IMR-90 (cell line): ENCODE measurements at regions not wholly inside any gene's neighbourhood (a gene's known extent, or its start where the extent isn't known, plus 50 kb on each side); places are given as distances from the start of the nearest gene placed in this dataset.
A peak's percentile ranks its signal among the peaks of the same experiment; 100 is the strongest.

Experiments
- ATAC-seq: fragments of 200-7000 bp; cut with Tn5 transposase; 2 replicates; pipeline ENCODE4 v1.9.1; 2020; ENCODE audit warnings: low read depth, mild to moderate bottlenecking, moderate library complexity
- BruUV-seq: library from RNA; stranded (reverse); fragments of 400-500 nt; replicated peaks from 2 replicates; lab custom pipeline; 2021; lab: Mats Ljungman, UMichigan
- CTCF ChIA-PET: fragments of 300-600 bp; formaldehyde crosslinking; extraction: SDS; loops from one replicate; lab custom pipeline; 2021; ENCODE audit warnings: antibody characterized with exemption; lab: Yijun Ruan, JAX
- POLR2A ChIA-PET: fragments of 300-600 bp; sonication (Branson Sonifier 250); formaldehyde crosslinking; loops from one replicate; lab custom pipeline; 2022; ENCODE audit warnings: antibody characterized with exemption; ENCODE audit not compliant: unreplicated experiment; lab: Charles Lee
- DNase-seq: peaks from one replicate; pipeline ENCODE4 v3.0.0; 2013
- H2AFZ ChIP-seq: replicated peaks from 2 replicates; pipeline ENCODE3; 2013; ENCODE audit warnings: low read length, mild to moderate bottlenecking; ENCODE audit not compliant: poor library complexity
- H2AK5ac ChIP-seq: 2 replicates; pipeline ENCODE4 v1.6.1; 2013; ENCODE audit warnings: low read depth, low read length, inconsistent platforms
- H2AK9ac ChIP-seq: replicated peaks from 2 replicates; pipeline ENCODE3; 2013; ENCODE audit warnings: mild to moderate bottlenecking, low read depth, low read length, moderate library complexity; ENCODE audit not compliant: poor library complexity
- H2BK120ac ChIP-seq: 2 replicates; pipeline ENCODE4 v1.6.1; 2013; ENCODE audit warnings: low read depth, low read length, inconsistent platforms
- H2BK15ac ChIP-seq: 3 replicates; pipeline ENCODE4 v1.6.1; 2013; ENCODE audit warnings: low read depth, low read length, inconsistent platforms
- H2BK20ac ChIP-seq: 2 replicates; pipeline ENCODE4 v1.6.1; 2013; ENCODE audit warnings: low read depth, mild to moderate bottlenecking, inconsistent platforms, low read length, moderate library complexity
- H2BK5ac ChIP-seq: 2 replicates; pipeline ENCODE4 v1.6.1; 2013; ENCODE audit warnings: mild to moderate bottlenecking, low read depth, low read length, inconsistent platforms; ENCODE audit not compliant: poor library complexity, severe bottlenecking
- H3K14ac ChIP-seq: replicated peaks from 2 replicates; pipeline ENCODE4 v1.6.1; 2013; ENCODE audit warnings: low read depth, low read length, inconsistent platforms
- H3K18ac ChIP-seq: 2 replicates; pipeline ENCODE4 v1.6.1; 2013; ENCODE audit warnings: low read depth, low read length, control low read depth
- H3K23ac ChIP-seq: 2 replicates; pipeline ENCODE4 v1.6.1; 2013; ENCODE audit warnings: low read depth, low read length, inconsistent platforms
- H3K27ac ChIP-seq: 2 replicates; pipeline ENCODE4 v1.5.1; 2013; ENCODE audit warnings: mild to moderate bottlenecking, control low read depth, low read length; ENCODE audit not compliant: insufficient read depth
- H3K27me3 ChIP-seq: 2 replicates; pipeline ENCODE4 v1.6.1; 2013; ENCODE audit warnings: low read length; ENCODE audit not compliant: control insufficient read depth, insufficient read depth
- H3K36me3 ChIP-seq: 2 replicates; pipeline ENCODE4 v1.6.1; 2013; ENCODE audit warnings: low read length, mixed read lengths; ENCODE audit not compliant: control insufficient read depth, insufficient read depth
- H3K4ac ChIP-seq: 2 replicates; pipeline ENCODE4 v1.6.1; 2013; ENCODE audit warnings: low read depth, low read length, inconsistent platforms
- H3K4me1 ChIP-seq: 2 replicates; pipeline ENCODE4 v1.6.1; 2013; ENCODE audit warnings: low read length, mixed read lengths; ENCODE audit not compliant: control insufficient read depth, insufficient read depth
- H3K4me2 ChIP-seq: 2 replicates; pipeline ENCODE4 v1.6.1; 2013; ENCODE audit warnings: low read depth, mild to moderate bottlenecking, control low read depth, low read length, moderate library complexity
- H3K4me3 ChIP-seq: 2 replicates; pipeline ENCODE4 v1.5.1; 2013; ENCODE audit warnings: low read depth, mild to moderate bottlenecking, control low read depth, low read length, moderate library complexity; ENCODE audit not compliant: insufficient read depth
- H3K56ac ChIP-seq: 2 replicates; pipeline ENCODE4 v1.6.1; 2013; ENCODE audit warnings: low read length, inconsistent platforms; ENCODE audit not compliant: insufficient read depth; ENCODE audit errors: extremely low read depth
- H3K79me1 ChIP-seq, 2 experiments: 2 replicates each; pipeline ENCODE4 v1.6.1; 2013; ENCODE audit warnings: low read length in 2 of 2, inconsistent platforms in 1 of 2, low read depth in 1 of 2
- H3K9ac ChIP-seq: 2 replicates; pipeline ENCODE4 v1.6.1; 2013; ENCODE audit warnings: low read depth, low read length, control low read depth
- H3K9me1 ChIP-seq: 2 replicates; pipeline ENCODE4 v1.6.1; 2013; ENCODE audit warnings: low read length, inconsistent platforms; ENCODE audit not compliant: insufficient read depth
- H3K9me3 ChIP-seq: 2 replicates; pipeline ENCODE4 v1.6.1; 2013; ENCODE audit warnings: low read length; ENCODE audit not compliant: control insufficient read depth, insufficient read depth
- H4K20me1 ChIP-seq: 2 replicates; pipeline ENCODE4 v1.6.1; 2013; ENCODE audit warnings: low read length, inconsistent platforms; ENCODE audit not compliant: insufficient read depth
- H4K5ac ChIP-seq: 2 replicates; pipeline ENCODE4 v1.6.1; 2013; ENCODE audit warnings: mild to moderate bottlenecking, low read depth, low read length, control low read depth
- H4K8ac ChIP-seq, 2 experiments: 2 replicates each; pipeline ENCODE4 v1.6.1; 2013; ENCODE audit warnings: low read depth in 2 of 2, low read length in 2 of 2, control low read depth in 1 of 2, inconsistent platforms in 1 of 2
- H4K91ac ChIP-seq: 2 replicates; pipeline ENCODE4 v1.6.1; 2013; ENCODE audit warnings: low read depth, low read length, inconsistent platforms; ENCODE audit not compliant: insufficient read depth
- CHD1 ChIP-seq: IDR thresholded peaks from 2 replicates; pipeline ENCODE4 v1.6.1; 2012; ENCODE audit warnings: low read depth, low read length, improper control_type of control experiment
- MAZ ChIP-seq: IDR thresholded peaks from 2 replicates; pipeline ENCODE4 v1.6.1; 2012; ENCODE audit warnings: low read depth, mild to moderate bottlenecking, low read length, improper control_type of control experiment, moderate library complexity, borderline replicate concordance
- MXI1 ChIP-seq: IDR thresholded peaks from 2 replicates; pipeline ENCODE4 v1.6.1; 2012; ENCODE audit warnings: low read depth, mild to moderate bottlenecking, low read length, moderate library complexity, borderline replicate concordance
- POLR2A ChIP-seq: IDR thresholded peaks from 2 replicates; pipeline ENCODE4 v1.6.1; 2012; ENCODE audit warnings: mild to moderate bottlenecking, low read depth, low read length
- RCOR1 ChIP-seq: IDR thresholded peaks from 2 replicates; pipeline ENCODE4 v1.6.1; 2012; ENCODE audit warnings: mild to moderate bottlenecking, low read length, improper control_type of control experiment; ENCODE audit not compliant: insufficient replicate concordance
- RFX5 ChIP-seq: IDR thresholded peaks from 2 replicates; pipeline ENCODE4 v1.8.0; 2012; ENCODE audit warnings: low read depth, mild to moderate bottlenecking, low read length, moderate library complexity
- WGBS, 2 experiments: methylation state at CpG; one replicate each; pipeline versions ENCODE4 v1.1.5 to v1.1.7; 2013; ENCODE audit warnings: missing lambda C conversion rate in 2 of 2; ENCODE audit not compliant: insufficient read length in 1 of 2; ENCODE audit errors: extremely low coverage in 2 of 2; 5-methylcytosine and 5-hydroxymethylcytosine counted together
- dilution Hi-C: fragments of 300-500 bp; cut with HindIII; formaldehyde crosslinking; loops from one replicate; pipeline ENCODE4 v1.14.3; 2018; ENCODE audit warnings: low sequenced_read_pairs; ENCODE audit not compliant: unreplicated experiment
- in situ Hi-C: fragments of 300-500 bp; cut with MboI; formaldehyde crosslinking; loops from 3 replicates; pipeline ENCODE4 v1.14.3; 2019; ENCODE audit warnings: low sequenced_read_pairs, inconsistent platforms, mixed read lengths
- intact Hi-C: fragments of 100-400 bp; cut with micrococcal nuclease; formaldehyde crosslinking; loops from 2 replicates; pipeline ENCODE4 v1.10.0; 2022
- TF ChIP-seq, protein P1 (sequence below): fragments of 150-350 bp; IDR thresholded peaks from 2 replicates; pipeline ENCODE4 v1.6.1; 2016; ENCODE audit warnings: low read depth, mild to moderate bottlenecking, low read length, moderate library complexity, borderline replicate concordance

DNA sequence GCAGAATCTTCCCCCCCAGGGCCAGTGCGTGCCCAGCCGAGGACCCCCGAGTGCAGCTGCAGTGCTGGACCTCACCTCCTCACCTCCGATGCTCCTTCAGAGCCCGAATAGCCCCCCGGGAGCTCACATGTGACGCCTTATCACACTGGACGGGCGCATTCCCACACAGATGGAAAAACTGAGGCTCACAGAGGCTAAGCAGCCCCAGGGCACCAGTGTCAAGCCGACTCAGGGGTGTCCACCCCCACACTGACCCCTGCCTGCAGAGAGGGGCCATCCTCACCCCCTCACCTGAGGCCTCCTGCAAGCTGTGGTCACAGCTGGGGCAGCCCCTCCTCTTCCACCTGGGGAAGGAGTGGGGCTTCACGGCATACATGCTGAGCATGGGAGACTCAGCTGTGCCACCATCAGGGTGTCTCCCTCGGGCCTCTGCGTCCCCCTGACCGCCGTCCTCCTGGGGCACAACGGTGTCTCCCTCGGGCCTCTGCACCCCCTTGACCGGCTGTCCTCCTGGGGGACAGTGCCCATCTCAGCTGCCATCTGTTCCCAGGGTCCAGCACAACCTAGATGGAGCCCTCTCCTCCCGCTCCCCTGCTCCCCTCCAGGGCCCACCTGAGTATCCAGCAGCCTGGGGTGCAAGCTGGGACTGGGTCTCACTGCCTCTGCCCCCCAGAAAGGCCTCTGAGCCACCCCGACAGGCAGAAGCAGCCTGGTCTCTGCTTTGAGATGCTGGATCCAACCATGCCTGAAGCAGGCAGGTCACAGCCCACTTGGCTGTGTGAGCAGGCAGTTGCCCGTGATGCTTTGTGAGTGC lies 85.3 kb upstream of the NKX1-1 start:
- Histone ChIP-seq H2BK5ac (no peak overlapping the region), H4K5ac (no peak overlapping the region), H3K79me1 (no peaks in the 10 kb centered on the region), H3K9me3 (peaks cover 2% of the 10 kb centered on the region; the same call in 1 of the 2 replicates), H2BK120ac (no peak overlapping the region), H4K8ac (no peak overlapping the region), H3K27me3 (peaks cover 41% of the 10 kb centered on the region; the same call in 1 of the 2 replicates), H3K4me2 (no peak overlapping the region), H2AK5ac (no peak overlapping the region), H3K36me3 (no peaks in the 10 kb centered on the region), H3K4me3 (no peak overlapping the region), H2AK9ac (no peak overlapping the region), H3K9me1 (0 out of 2 replicates have a peak, but pooled peaks cover 2% of the 10 kb centered on the region), H3K27ac (no peak overlapping the region), H3K23ac (no peak overlapping the region), H4K91ac (no peak overlapping the region), H2BK20ac (no peak overlapping the region), H3K14ac (no peak overlapping the region), H4K20me1 (no peaks in the 10 kb centered on the region; the same call in 1 of the 2 replicates), H2BK15ac (no peak overlapping the region), H3K4me1 (no peaks in the 10 kb centered on the region), H2AFZ (peak overlapping the region; percentile 21), H3K56ac (no peak overlapping the region), H3K9ac (no peak overlapping the region), H3K4ac (no peak overlapping the region), H3K18ac (no peak overlapping the region)
- CTCF ChIA-PET, result no interaction called here
- BruUV-seq, result no TSS peak
- POLR2A ChIA-PET, result no interaction called here
- ATAC-seq, result no peak
- dilution Hi-C loops (no loop called here), intact Hi-C loops (no loop called here), in situ Hi-C loops (no loop called here)
- DNase-seq, result no peak
- WGBS, 2 experiments, result 68% methylated on average over 4 of the region's 21 CpGs; no CpG with 5 or more reads in 1 of the 2 experiments
- TF ChIP-seq MAZ (no peak), RFX5 (no peak), POLR2A (no peak), MXI1 (no peak), RCOR1 (no peak), CHD1 (no peak)
- TF ChIP-seq, protein P1, sequence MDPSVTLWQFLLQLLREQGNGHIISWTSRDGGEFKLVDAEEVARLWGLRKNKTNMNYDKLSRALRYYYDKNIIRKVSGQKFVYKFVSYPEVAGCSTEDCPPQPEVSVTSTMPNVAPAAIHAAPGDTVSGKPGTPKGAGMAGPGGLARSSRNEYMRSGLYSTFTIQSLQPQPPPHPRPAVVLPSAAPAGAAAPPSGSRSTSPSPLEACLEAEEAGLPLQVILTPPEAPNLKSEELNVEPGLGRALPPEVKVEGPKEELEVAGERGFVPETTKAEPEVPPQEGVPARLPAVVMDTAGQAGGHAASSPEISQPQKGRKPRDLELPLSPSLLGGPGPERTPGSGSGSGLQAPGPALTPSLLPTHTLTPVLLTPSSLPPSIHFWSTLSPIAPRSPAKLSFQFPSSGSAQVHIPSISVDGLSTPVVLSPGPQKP, result no peak
